ENCODE measurements at regions not wholly inside any gene's neighbourhood (a gene's known extent, or its start where the extent isn't known, plus 50 kb on each side); places are given as distances from the start of the nearest gene placed in this dataset.
"Not testable (repeated sequence)": the region's sequence is repeated elsewhere in the genome, so short reads cannot be mapped to it uniquely, and the experiment has no call there.

DNA sequence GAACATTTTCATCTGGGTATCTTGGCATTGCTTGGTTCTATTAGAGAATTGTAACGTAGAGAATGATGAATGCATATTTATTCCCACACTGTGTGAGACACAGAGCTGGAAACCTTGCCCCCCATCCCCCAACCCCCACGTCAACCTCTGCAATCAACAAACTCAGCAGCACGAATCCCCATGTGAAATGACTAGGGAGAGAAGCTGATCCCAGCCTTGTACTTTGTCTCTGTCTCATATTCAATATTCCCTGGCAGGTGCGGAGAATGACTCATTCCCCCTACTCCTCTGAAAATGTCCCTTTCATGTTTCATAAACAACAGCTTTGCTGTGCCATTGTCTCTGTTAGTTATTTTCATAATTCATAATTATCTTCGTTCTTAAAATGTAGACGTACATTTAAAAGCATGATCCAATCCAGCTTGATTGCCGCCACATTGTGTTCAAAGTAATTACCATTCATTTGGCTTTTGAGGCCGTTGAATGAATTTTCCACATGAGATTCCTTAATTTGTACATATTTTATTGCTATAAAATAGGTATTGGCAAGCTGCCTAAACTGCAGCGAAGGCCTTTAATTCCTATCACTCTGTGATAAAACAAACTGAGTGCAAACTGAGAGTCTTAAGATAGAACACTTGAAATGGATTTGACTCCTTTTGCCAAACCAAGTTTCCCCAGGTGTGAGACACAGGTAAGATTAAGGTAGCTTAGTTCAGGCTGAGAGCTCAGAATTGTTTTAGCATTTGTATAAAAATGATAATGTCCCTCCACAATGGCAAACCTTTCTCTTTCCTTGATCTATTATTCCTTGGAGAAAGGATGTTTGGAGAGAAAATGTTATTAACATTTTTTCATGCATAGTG, 920.2 kb downstream of the TYW1 start:
- DNase-seq (ENCODE audit: low spot score), result no peak

- no peak for DNase-seq (ENCODE audit: low spot score)
Observed at GRCh38 chr7:67917437-67917755, 920.8 kb downstream of the TYW1 start.

GRCh38 chr7:67918158-67918557, 921.5 kb downstream of the TYW1 start:
- DNase-seq (ENCODE audit: low spot score), result no peak

GRCh38 chr7:67923286-67923685, 926.7 kb downstream of the TYW1 start:
- DNase-seq (ENCODE audit: low spot score), result no peak

- no peak for DNase-seq (ENCODE audit: low spot score)
Observed at GRCh38 chr7:67928141-67928540, 931.5 kb downstream of the TYW1 start.

DNA sequence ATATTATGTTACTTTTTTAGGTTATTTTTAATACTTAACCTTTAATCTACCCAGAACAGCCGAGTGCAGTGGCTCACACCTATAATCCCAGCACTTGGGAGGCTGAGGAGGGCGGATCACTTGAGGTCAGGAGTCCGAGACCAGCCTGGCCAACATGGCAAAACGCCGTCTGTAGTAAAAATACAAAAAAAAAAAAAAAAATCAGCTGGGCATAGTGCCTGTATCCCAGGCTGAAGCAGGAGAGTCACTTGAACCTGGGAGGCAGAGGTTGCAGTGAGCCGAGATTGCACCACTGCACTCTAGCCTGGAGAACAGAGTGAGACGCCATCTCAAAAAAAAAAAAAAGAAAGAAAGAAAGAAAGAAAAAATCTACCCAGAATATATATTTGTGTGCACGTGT, 939.8 kb downstream of the TYW1 start:
- DNase-seq (ENCODE audit: low spot score), result not testable (repeated sequence)

DNA sequence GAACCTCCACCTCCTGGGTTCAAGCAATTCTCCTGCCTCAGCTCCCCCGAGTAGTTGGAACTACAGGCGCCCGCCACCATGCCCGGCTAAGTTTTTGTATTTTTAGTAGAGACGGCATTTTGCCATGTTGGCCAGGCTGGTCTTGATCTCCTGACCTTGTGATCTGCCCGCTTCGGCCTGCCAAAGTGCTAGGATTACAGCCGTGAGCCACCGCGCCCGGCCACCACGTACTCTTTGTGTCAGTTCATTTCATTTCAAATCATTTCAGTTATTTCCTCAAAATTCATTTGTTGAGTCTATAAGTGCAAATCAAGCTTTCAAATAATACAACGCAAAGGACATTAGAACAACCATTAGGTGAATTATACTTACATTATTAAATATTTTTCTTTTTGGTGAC, 943.8 kb downstream of the TYW1 start:
- no peak for DNase-seq (ENCODE audit: low spot score)

- DNase-seq (ENCODE audit: low spot score), result no peak
Observed at GRCh38 chr7:67947191-67947590, 950.6 kb downstream of the TYW1 start.

GRCh38 chr7:67947646-67948045, 951.0 kb downstream of the TYW1 start:
- DNase-seq (ENCODE audit: low spot score), result no peak

DNA sequence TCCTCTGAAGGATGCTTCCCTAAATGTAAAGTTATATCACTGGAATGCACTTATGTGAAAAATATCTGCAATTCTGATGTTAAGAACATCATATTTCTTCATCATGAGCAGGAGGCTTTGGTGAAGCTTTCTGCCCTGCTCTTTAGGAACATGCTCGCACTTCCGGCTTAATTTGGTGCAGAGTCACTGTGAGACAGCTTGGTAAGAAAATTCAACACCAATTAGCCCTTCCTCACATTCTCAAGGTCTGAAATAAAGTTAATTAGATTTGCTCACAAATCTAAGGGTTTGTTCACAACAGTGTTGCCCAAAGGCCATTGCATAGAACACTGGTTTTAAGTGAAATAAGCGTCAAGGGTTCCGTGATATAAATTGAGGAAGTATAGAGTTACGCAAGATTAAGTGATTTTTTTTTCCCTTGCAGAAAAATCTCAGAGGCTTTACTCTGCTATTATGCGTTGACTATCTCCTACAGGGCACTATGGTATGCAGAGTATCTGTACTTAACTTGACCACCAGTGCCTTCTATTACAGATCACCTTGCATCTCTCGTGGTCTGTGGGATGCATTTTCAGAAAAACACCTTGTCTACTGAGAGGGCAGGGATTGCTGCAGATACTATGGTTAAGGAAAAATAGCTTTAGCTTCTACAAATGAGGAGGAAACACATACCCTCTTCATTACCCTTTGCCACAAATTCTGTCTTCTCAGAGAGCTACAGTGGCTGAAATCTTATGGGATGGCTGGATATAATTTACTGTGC, 953.9 kb downstream of the TYW1 start:
- DNase-seq (ENCODE audit: low spot score), result no peak

- no peak for DNase-seq (ENCODE audit: low spot score)
Observed at GRCh38 chr7:67955061-67955460, 958.4 kb downstream of the TYW1 start.

GRCh38 chr7:67962863-67963262, 966.2 kb downstream of the TYW1 start:
- no peak for DNase-seq (ENCODE audit: low spot score)

DNA sequence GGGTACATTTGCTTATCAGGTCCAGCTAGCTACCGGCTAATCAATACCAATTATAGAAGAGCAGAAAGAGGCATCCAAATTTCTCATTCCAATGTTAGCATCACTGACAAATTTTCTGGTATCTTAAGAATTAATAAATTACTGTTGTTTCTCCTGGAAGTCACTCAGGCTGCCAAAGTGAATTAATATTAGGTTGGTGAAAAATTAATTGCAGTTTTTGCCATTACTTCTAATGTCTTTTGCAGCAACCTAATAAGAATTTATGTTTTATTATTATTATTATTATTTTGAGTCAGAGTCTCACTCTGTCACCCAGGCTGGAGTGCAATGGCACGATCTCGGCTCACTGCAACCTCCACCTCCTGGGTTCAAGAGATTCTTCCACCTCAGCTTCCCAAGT, 979.9 kb downstream of the TYW1 start:
- no peak for DNase-seq (ENCODE audit: low spot score)

DNA sequence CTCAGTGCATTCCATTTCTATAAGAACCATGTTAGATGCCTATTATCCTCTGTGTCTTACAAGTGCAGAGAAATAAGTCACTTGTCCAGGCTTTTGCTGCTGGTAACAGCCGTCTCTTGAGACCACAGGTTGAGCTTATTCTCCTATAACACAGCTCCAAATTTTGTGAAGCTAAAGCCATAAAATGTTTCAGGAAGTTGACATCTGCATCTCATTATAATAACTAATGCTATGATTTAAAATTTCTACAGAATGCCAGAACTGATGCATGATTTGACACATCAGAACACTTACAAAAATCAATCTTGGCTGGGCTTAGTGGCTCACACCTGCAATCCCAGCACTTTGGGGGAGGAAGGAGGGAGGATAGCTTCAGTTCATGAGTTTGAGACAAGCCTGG, 986.9 kb downstream of the TYW1 start:
- no peak for DNase-seq (ENCODE audit: low spot score)

- DNase-seq (ENCODE audit: low spot score), result no peak
Observed at GRCh38 chr7:67984326-67984725, 987.7 kb downstream of the TYW1 start.

- no peak for DNase-seq (ENCODE audit: low spot score)
Observed at GRCh38 chr7:67989142-67989541, 992.5 kb downstream of the TYW1 start.

GRCh38 chr7:67990003-67990402, 993.4 kb downstream of the TYW1 start:
- no peak for DNase-seq (ENCODE audit: low spot score)

GRCh38 chr7:67990716-67991115, 994.1 kb downstream of the TYW1 start:
- no peak for DNase-seq (ENCODE audit: low spot score)

GRCh38 chr7:67992287-67992686, 995.7 kb downstream of the TYW1 start:
- DNase-seq (ENCODE audit: low spot score), result no peak

GRCh38 chr7:68005992-68006391, 1009.4 kb downstream of the TYW1 start:
- DNase-seq (ENCODE audit: low spot score), result no peak

GRCh38 chr7:68006619-68007018, 1010.0 kb downstream of the TYW1 start:
- DNase-seq (ENCODE audit: low spot score), result no peak

DNA sequence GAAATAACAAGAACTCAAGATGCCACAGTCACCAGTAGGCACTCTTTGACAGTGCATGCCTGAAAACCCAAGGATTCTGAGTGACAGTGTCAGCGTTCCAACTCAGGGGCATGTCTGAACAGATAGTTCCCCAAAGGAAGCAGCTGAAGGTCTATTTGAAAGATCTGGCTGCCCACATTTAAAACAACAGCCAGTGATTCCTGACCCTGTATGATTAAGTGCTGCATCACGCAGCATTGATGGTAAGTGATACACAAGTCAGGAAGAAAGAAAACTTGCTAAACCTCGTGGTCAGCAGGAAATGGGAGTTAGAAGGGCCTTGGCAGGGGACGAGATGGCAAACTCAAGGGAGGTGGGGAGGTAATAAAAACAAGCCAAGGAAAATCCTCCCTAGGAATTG, 1013.1 kb downstream of the TYW1 start:
- no peak for DNase-seq (ENCODE audit: low spot score)

DNA sequence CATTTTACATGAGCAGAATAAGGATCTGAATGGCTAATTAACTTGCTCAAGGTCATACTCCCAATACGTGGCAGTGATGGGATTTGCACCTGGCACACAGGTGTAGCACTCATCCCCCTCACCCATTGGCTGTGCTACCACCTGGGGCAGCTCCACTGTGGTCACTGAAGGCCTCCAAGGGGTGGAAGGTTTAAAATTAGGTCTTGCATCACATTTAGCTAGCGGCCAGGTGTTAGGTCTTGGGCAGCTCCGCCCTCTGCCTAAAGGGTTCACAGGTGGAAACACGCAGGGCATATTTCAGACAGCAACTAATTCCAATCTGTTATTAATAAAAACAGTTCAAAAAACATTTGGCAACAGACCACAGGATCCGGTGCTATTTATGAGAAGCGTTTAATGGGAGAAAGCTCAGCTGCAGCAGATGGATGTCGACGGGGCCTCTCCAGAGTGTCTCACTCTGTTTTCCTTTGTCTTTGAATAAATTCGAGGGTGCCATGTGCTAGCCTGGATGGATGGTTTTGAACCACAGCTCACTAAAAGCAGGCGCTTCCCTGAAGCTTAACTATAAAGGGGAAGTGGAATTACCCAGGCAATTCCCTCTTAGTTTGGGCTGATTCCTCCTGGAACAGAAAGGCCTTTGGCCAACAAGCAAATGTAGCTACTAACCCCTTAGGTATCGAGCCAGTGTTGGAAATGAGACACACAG, 1017.6 kb downstream of the TYW1 start:
- DNase-seq (ENCODE audit: low spot score), result no peak
